Muscle of leg (tissue), 3 donors: ENCODE measurements at regions not wholly inside any gene's neighbourhood (a gene's known extent, or its start where the extent isn't known, plus 50 kb on each side); places are given as distances from the start of the nearest gene placed in this dataset.

Experiments used
- DNase-seq: peaks from one replicate; pipeline ENCODE4 v3.0.0; 2013
- H3K27ac ChIP-seq: one replicate; pipeline ENCODE4 v1.5.1; 2013; ENCODE audit warnings: mild to moderate bottlenecking, low read length, control low read depth
- H3K27me3 ChIP-seq: one replicate; pipeline ENCODE4 v1.6.1; 2013; ENCODE audit warnings: low read length; ENCODE audit not compliant: control insufficient read depth, insufficient read depth
- H3K36me3 ChIP-seq: one replicate; pipeline ENCODE4 v1.6.1; 2013; ENCODE audit warnings: low read length; ENCODE audit not compliant: control insufficient read depth, insufficient read depth
- H3K4me1 ChIP-seq: one replicate; pipeline ENCODE4 v1.6.1; 2013; ENCODE audit warnings: low read length; ENCODE audit not compliant: control insufficient read depth, insufficient read depth
- H3K4me3 ChIP-seq: one replicate; pipeline ENCODE4 v1.5.1; 2013; ENCODE audit warnings: low read length, control low read depth
- H3K9me3 ChIP-seq: replicated peaks from 2 replicates; pipeline ENCODE4 v1.6.1; 2013; ENCODE audit warnings: low read depth, low read length; ENCODE audit not compliant: control insufficient read depth
- WGBS: methylation state at CpG from one replicate; pipeline ENCODE4 v1.1.5; 2013; ENCODE audit warnings: missing lambda C conversion rate; ENCODE audit not compliant: insufficient coverage; 5-methylcytosine and 5-hydroxymethylcytosine counted together

- H3K4me1 ChIP-seq, result no peaks in the 10 kb centered on the region
- no peaks in the 10 kb centered on the region for H3K27me3 ChIP-seq
- no peaks in the 10 kb centered on the region for H3K36me3 ChIP-seq
- H3K27ac ChIP-seq, result no peak overlapping the region
- H3K9me3 ChIP-seq, result no peaks in the 10 kb centered on the region
- WGBS, result no CpG with 5 or more reads among the region's 4 CpGs
- DNase-seq, result peak; percentile 9
- no peak overlapping the region for H3K4me3 ChIP-seq
Observed at GRCh38 chr6:114762145-114762544, 419.3 kb upstream of the HS3ST5 start.

- WGBS, result no CpG with 5 or more reads among the region's 6 CpGs
- H3K4me1 ChIP-seq, result no peaks in the 10 kb centered on the region
- peak; percentile 64 for DNase-seq
- H3K27ac ChIP-seq, result no peak overlapping the region
- H3K27me3 ChIP-seq, result no peaks in the 10 kb centered on the region
- no peaks in the 10 kb centered on the region for H3K9me3 ChIP-seq
- H3K36me3 ChIP-seq, result no peaks in the 10 kb centered on the region
- H3K4me3 ChIP-seq, result no peak overlapping the region
Observed at GRCh38 chr6:114747995-114748625, 405.3 kb upstream of the HS3ST5 start.

GRCh38 chr6:114740547-114740946, 397.7 kb upstream of the HS3ST5 start:
- Histone ChIP-seq H3K27me3 (no peaks in the 10 kb centered on the region), H3K36me3 (no peaks in the 10 kb centered on the region), H3K9me3 (no peaks in the 10 kb centered on the region), H3K27ac (no peak overlapping the region), H3K4me1 (no peaks in the 10 kb centered on the region), H3K4me3 (no peak overlapping the region)
- WGBS, result 86% methylated on average over 1 of the region's 2 CpGs
- peak; percentile 36 for DNase-seq

- H3K36me3 ChIP-seq, result no peaks in the 10 kb centered on the region
- no CpG with 5 or more reads among the region's 1 CpG for WGBS
- no peak for DNase-seq
- H3K27ac ChIP-seq, result no peak overlapping the region
- H3K9me3 ChIP-seq, result no peaks in the 10 kb centered on the region
- H3K4me3 ChIP-seq, result no peak overlapping the region
- no peaks in the 10 kb centered on the region for H3K4me1 ChIP-seq
- H3K27me3 ChIP-seq, result no peaks in the 10 kb centered on the region
Observed at GRCh38 chr6:114739656-114740055, 396.8 kb upstream of the HS3ST5 start.

GRCh38 chr6:114735025-114735735, 392.4 kb upstream of the HS3ST5 start:
- H3K9me3 ChIP-seq, result no peaks in the 10 kb centered on the region
- no peak overlapping the region for H3K27ac ChIP-seq
- no peaks in the 10 kb centered on the region for H3K27me3 ChIP-seq
- H3K36me3 ChIP-seq, result no peaks in the 10 kb centered on the region
- peak; percentile 56 for DNase-seq
- no peaks in the 10 kb centered on the region for H3K4me1 ChIP-seq
- H3K4me3 ChIP-seq, result no peak overlapping the region
- 0% methylated on average over 1 of the region's 5 CpGs for WGBS

GRCh38 chr6:114733596-114733995, 390.8 kb upstream of the HS3ST5 start:
- DNase-seq, result no peak
- WGBS, result no CpG with 5 or more reads among the region's 1 CpG
- Histone ChIP-seq H3K9me3 (no peaks in the 10 kb centered on the region), H3K27me3 (no peaks in the 10 kb centered on the region), H3K36me3 (no peaks in the 10 kb centered on the region), H3K4me1 (no peaks in the 10 kb centered on the region), H3K4me3 (no peak overlapping the region), H3K27ac (no peak overlapping the region)

GRCh38 chr6:114718716-114719270, 376.0 kb upstream of the HS3ST5 start:
- Histone ChIP-seq H3K4me1 (no peaks in the 10 kb centered on the region), H3K27ac (no peak overlapping the region), H3K27me3 (no peaks in the 10 kb centered on the region), H3K4me3 (no peak overlapping the region), H3K9me3 (no peaks in the 10 kb centered on the region), H3K36me3 (no peaks in the 10 kb centered on the region)
- no CpG with 5 or more reads among the region's 2 CpGs for WGBS
- DNase-seq, result no peak

- no peak overlapping the region for H3K27ac ChIP-seq
- WGBS, result 50% methylated on average over 1 of the region's 3 CpGs
- H3K36me3 ChIP-seq, result no peaks in the 10 kb centered on the region
- H3K9me3 ChIP-seq, result no peaks in the 10 kb centered on the region
- H3K27me3 ChIP-seq, result no peaks in the 10 kb centered on the region
- H3K4me1 ChIP-seq, result no peaks in the 10 kb centered on the region
- H3K4me3 ChIP-seq, result no peak overlapping the region
- peak; percentile 13 for DNase-seq
Observed at GRCh38 chr6:114718186-114718585, 375.4 kb upstream of the HS3ST5 start.

GRCh38 chr6:114714836-114715507, 372.1 kb upstream of the HS3ST5 start:
- 49% methylated on average over 2 of the region's 3 CpGs for WGBS
- no peak for DNase-seq
- no peaks in the 10 kb centered on the region for H3K36me3 ChIP-seq

GRCh38 chr6:114713690-114714089, 370.9 kb upstream of the HS3ST5 start:
- Histone ChIP-seq H3K9me3 (no peaks in the 10 kb centered on the region), H3K27ac (no peak overlapping the region), H3K27me3 (no peaks in the 10 kb centered on the region), H3K4me3 (no peak overlapping the region), H3K4me1 (no peaks in the 10 kb centered on the region), H3K36me3 (no peaks in the 10 kb centered on the region)
- no CpG with 5 or more reads among the region's 2 CpGs for WGBS
- DNase-seq, result no peak

More at GRCh38 chr6:114714836-114715507, 372.1 kb upstream of the HS3ST5 start:
- Histone ChIP-seq H3K27ac (no peak overlapping the region), H3K4me1 (no peaks in the 10 kb centered on the region), H3K27me3 (no peaks in the 10 kb centered on the region), H3K4me3 (no peak overlapping the region), H3K9me3 (no peaks in the 10 kb centered on the region)
